Ovary (tissue), 3 donors: ENCODE measurements at regions not wholly inside any gene's neighbourhood (a gene's known extent, or its start where the extent isn't known, plus 50 kb on each side); places are given as distances from the start of the nearest gene placed in this dataset.

Experiments used
- CTCF ChIP-seq, 3 donors: fragments of 450-650 bp in 2 of 3; fragments of 200-600 bp in 1 of 3; IDR thresholded peaks; one replicate each; pipeline versions ENCODE4 v1.5.1 to v1.8.0; 2016 to 2022; ENCODE audit warnings: antibody characterized with exemption in 3 of 3, mild to moderate bottlenecking in 1 of 3
- EP300 ChIP-seq: sonication (generic); formaldehyde crosslinking; IDR thresholded peaks from one replicate; pipeline ENCODE4 v1.6.1; 2017; ENCODE audit warnings: antibody characterized with exemption
- POLR2A ChIP-seq: fragments of 450-650 bp; IDR thresholded peaks from one replicate; pipeline ENCODE4 v1.6.1; 2017; ENCODE audit warnings: antibody characterized with exemption, mild to moderate bottlenecking, moderate library complexity
- donor health status: DM: no; HTN: no; CAD: no.

- no peak for TF ChIP-seq CTCF (IDR thresholded peaks at IDR 0.05)
- no peak for TF ChIP-seq EP300
- no peak for TF ChIP-seq POLR2A
Measured at GRCh38 chr5:8471581-8471980, 602.6 kb downstream of the MTRR start.
